Pancreas (tissue), 10 donors: ENCODE measurements at regions not wholly inside any gene's neighbourhood (a gene's known extent, or its start where the extent isn't known, plus 50 kb on each side); places are given as distances from the start of the nearest gene placed in this dataset.

Source experiments
- ATAC-seq, 4 donors: fragments of 200-7000 bp; cut with Tn5 transposase; one replicate each; pipeline versions ENCODE4 v1.8.0 to v1.9.1; 2020; ENCODE audit warnings: mild to moderate bottlenecking in 4 of 4, moderate library complexity in 4 of 4
- DNase-seq, 6 donors: peaks; one replicate each; pipeline ENCODE4 v3.0.0-alpha.2; 2020
- FAIRE-seq: peaks from 2 replicates; lab custom pipeline; 2012; peaks lifted over from hg19 to GRCh38; lab: Jason Lieb, UNC
- H3K27ac ChIP-seq, 4 donors: fragments of 200-600 bp; sonication (generic); 1 replicate in 3 of 4; 2 replicates in 1 of 4; pipeline versions ENCODE4 v1.5.0 to v1.8.0; 2020
- H3K27me3 ChIP-seq, 4 donors: fragments of 200-600 bp; one replicate each; pipeline ENCODE4 v1.8.0; 2021
- H3K36me3 ChIP-seq, 3 donors: fragments of 200-600 bp; sonication (generic) in 1 of 3; one replicate each; pipeline versions ENCODE4 v1.5.0 to v1.8.0; 2020 to 2021
- H3K4me1 ChIP-seq, 3 donors: fragments of 200-600 bp; one replicate each; pipeline ENCODE4 v1.8.0; 2021
- H3K4me3 ChIP-seq, 4 donors: fragments of 200-600 bp; sonication (generic) in 2 of 4; one replicate each; pipeline versions ENCODE4 v1.5.0 to v1.8.0; 2020 to 2021
- H3K9me3 ChIP-seq, 4 donors: fragments of 200-600 bp; one replicate each; pipeline ENCODE4 v1.8.0; 2021
- WGBS, 2 donors: extraction: QIAGEN DNeasy Blood & Tissue Kit; methylation state at CpG; one replicate each; pipeline ENCODE4 v1.1.7; 2013; 5-methylcytosine and 5-hydroxymethylcytosine counted together
- intact Hi-C, 3 donors: fragments of 100-400 bp; cut with DNase I; formaldehyde crosslinking; loops; one replicate each; pipeline versions ENCODE4 v1.11.1 to v1.14.2; 2022
- TF ChIP-seq, protein P1 (sequence below), 4 donors: fragments of 200-600 bp; sonication (generic) in 3 of 4; IDR thresholded peaks; one replicate each; pipeline versions ENCODE4 v1.5.0 to v1.8.0; 2021; ENCODE audit warnings: antibody characterized with exemption in 4 of 4
- donor health status: healthy with polysubstance abuse.
- donor health status: DM: no; HTN: no; CAD: no; lungs with moderate emphysema.
- donor health status: DM: no; HTN: no; CAD: no.
- donor health status: control.
- donor health status: control.
- donor health status: Bipolar disorder and iron deficiency.
- donor health status: DM: yes; HTN: yes; CAD: no.
- donor health status: DM: no; HTN: no; CAD: no.
- donor health status: DM: no; HTN: no; CAD: no.
- donor health status: DM: yes; HTN: yes; CAD: no.

- ATAC-seq = no peak
- Histone ChIP-seq H3K9me3 (no peaks in the 10 kb centered on the region), H3K4me1 (no peaks in the 10 kb centered on the region), H3K36me3 (no peaks in the 10 kb centered on the region), H3K27ac (no peak overlapping the region), H3K27me3 (no peaks in the 10 kb centered on the region), H3K4me3 (no peak overlapping the region)
- TF ChIP-seq, protein P1, sequence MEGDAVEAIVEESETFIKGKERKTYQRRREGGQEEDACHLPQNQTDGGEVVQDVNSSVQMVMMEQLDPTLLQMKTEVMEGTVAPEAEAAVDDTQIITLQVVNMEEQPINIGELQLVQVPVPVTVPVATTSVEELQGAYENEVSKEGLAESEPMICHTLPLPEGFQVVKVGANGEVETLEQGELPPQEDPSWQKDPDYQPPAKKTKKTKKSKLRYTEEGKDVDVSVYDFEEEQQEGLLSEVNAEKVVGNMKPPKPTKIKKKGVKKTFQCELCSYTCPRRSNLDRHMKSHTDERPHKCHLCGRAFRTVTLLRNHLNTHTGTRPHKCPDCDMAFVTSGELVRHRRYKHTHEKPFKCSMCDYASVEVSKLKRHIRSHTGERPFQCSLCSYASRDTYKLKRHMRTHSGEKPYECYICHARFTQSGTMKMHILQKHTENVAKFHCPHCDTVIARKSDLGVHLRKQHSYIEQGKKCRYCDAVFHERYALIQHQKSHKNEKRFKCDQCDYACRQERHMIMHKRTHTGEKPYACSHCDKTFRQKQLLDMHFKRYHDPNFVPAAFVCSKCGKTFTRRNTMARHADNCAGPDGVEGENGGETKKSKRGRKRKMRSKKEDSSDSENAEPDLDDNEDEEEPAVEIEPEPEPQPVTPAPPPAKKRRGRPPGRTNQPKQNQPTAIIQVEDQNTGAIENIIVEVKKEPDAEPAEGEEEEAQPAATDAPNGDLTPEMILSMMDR (IDR thresholded peaks at IDR 0.05) = no peak
- WGBS, 2 donors = 46 to 60% methylated on average over 2 of the region's 2 CpGs
- DNase-seq = no peak
- intact Hi-C loops = no loop called here
- FAIRE-seq = no peak
Measured at GRCh38 chr13:69283837-69284236, 823.8 kb upstream of the ATXN8OS start.

DNA sequence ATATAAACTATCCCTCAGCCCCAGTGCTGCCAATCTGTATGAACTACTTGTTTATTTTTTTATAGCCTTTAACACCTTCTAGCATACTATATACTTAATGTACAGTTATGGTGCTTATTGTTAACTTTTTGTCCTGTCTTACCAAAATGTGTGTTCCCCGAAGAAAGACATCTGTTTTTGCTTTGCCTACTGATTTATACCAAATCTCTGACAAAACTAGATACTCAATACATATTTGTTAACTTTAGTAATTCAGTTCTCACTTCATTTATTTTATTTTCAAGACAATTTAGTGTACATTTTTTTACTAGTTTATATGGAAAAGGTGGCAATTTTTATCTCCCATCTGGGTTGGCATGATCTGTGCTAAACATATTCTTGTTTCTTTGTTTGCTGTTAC lies 824.3 kb upstream of the ATXN8OS start:
- WGBS, 2 donors = 47 to 58% methylated on average over 1 of the region's 1 CpG
- Histone ChIP-seq H3K27me3 (no peaks in the 10 kb centered on the region), H3K9me3 (no peaks in the 10 kb centered on the region), H3K4me3 (no peak overlapping the region), H3K4me1 (no peaks in the 10 kb centered on the region), H3K36me3 (no peaks in the 10 kb centered on the region), H3K27ac (no peak overlapping the region)
- ATAC-seq (no peak), DNase-seq (no peak), FAIRE-seq (no peak)
- TF ChIP-seq, protein P1 (IDR thresholded peaks at IDR 0.05) = no peak
- intact Hi-C loops = no loop called here

- 45 to 60% methylated on average over 4 of the region's 4 CpGs for WGBS, 2 donors
- no peak for ATAC-seq
- no peaks in the 10 kb centered on the region for H3K27me3 ChIP-seq
- intact Hi-C loops = no loop called here
- H3K4me3 ChIP-seq = no peak overlapping the region
- no peaks in the 10 kb centered on the region for H3K9me3 ChIP-seq
- no peak overlapping the region for H3K27ac ChIP-seq
- no peak for FAIRE-seq
- TF ChIP-seq, protein P1 (IDR thresholded peaks at IDR 0.05) = no peak
- no peaks in the 10 kb centered on the region for H3K4me1 ChIP-seq
- no peak for DNase-seq
- no peaks in the 10 kb centered on the region for H3K36me3 ChIP-seq
Measured at GRCh38 chr13:69280399-69280798, 827.2 kb upstream of the ATXN8OS start.

GRCh38 chr13:69279213-69279612 lies 828.4 kb upstream of the ATXN8OS start:
- no peak for FAIRE-seq
- intact Hi-C loops = no loop called here
- no peak for ATAC-seq
- DNase-seq = no peak
- no peak overlapping the region for H3K4me3 ChIP-seq
- no peaks in the 10 kb centered on the region for H3K9me3 ChIP-seq
- no peaks in the 10 kb centered on the region for H3K4me1 ChIP-seq
- TF ChIP-seq, protein P1 (IDR thresholded peaks at IDR 0.05) = no peak
- H3K36me3 ChIP-seq = no peaks in the 10 kb centered on the region
- no peaks in the 10 kb centered on the region for H3K27me3 ChIP-seq
- H3K27ac ChIP-seq = no peak overlapping the region

DNA sequence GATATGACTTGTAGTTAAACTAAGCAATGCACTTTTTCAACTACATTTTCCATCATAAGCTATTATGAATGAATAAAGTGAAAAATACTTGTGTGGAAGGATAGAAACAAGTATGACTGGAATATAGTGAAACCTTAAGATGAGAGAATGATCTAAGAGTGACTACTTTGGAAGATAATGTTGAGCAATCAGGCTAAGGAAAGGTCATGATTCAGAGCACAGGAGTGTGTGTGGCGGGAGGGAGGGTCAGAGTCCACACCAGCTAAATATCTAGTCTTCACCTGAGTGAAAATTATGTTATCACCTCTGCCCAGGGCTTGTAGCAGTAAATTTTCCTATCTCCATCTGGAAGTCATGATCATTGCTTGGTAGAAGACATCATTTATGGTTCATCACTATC lies 833.4 kb upstream of the ATXN8OS start:
- no peak for FAIRE-seq
- H3K27ac ChIP-seq = no peak overlapping the region
- TF ChIP-seq, protein P1 (IDR thresholded peaks at IDR 0.05) = no peak

More for the DNA sequence above, 833.4 kb upstream of the ATXN8OS start:
- ATAC-seq = no peak
- Histone ChIP-seq H3K27me3 (no peaks in the 10 kb centered on the region), H3K4me1 (no peaks in the 10 kb centered on the region), H3K9me3 (no peaks in the 10 kb centered on the region), H3K4me3 (no peak overlapping the region), H3K36me3 (no peaks in the 10 kb centered on the region)
- intact Hi-C loops = no loop called here
- no peak for DNase-seq
- 32 to 49% methylated on average over 1 of the region's 1 CpG for WGBS, 2 donors
